ENCODE measurements at regions not wholly inside any gene's neighbourhood (a gene's known extent, or its start where the extent isn't known, plus 50 kb on each side); places are given as distances from the start of the nearest gene placed in this dataset.
"Not testable (repeated sequence)": the region's sequence is repeated elsewhere in the genome, so short reads cannot be mapped to it uniquely, and the experiment has no call there.

DNA sequence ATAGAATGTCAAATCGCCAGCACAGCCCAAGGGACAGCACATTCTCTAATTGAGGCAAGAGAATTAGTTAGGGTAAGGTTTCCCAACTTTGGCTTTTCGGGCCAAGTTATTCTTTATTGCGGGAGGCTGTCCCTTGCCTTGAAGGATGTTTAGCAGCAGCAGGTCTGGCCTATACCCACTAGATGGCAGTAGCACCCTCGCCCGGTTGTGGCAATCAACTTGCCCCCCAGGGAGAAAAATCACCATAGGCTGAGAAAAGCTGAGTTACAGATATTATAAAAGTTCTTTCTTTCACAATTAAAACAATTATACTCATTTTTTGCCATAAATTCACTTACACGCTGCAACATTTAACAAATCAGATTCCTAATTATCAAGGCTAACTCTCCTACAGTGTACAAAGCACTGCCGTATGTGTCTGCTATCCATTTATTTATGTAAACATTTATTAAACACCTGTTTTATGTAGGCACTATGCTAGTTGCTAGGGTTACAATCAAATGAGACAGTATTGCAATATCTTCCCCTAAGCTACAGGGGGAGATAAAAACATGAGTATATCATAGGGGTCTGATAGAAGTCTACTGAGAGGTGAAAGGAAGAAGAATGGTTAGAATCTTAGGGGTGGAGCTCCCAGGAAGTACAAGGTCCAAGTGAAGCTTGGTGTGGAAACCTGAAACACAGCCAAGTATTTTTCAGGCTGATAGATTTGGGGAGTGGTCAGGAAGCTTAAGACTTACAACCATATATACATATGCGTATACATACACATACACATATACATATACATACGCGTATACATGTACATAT, 452.3 kb downstream of the RAB38 start:
- Histone ChIP-seq H3K9me3 (replicated peaks in 1 of 11) (no peaks in the 10 kb centered on the region), H3K27me3 (no peaks in the 10 kb centered on the region), H3K27ac (no peak overlapping the region), H3K36me3 (no peaks in the 10 kb centered on the region), H3K4me3 (no peak overlapping the region), H3K4me1 (peaks cover 0 to 3% (median 0%) of the 10 kb centered on the region in 10 experiments; a peak in 1 of 20 replicates), H3K4me2 (no peak overlapping the region), H3K9ac (no peak overlapping the region), H4K20me1 (no peaks in the 10 kb centered on the region)
- TF ChIP-seq Cebpa-rat (IDR thresholded peaks at IDR 0.05), result no peak

DNA sequence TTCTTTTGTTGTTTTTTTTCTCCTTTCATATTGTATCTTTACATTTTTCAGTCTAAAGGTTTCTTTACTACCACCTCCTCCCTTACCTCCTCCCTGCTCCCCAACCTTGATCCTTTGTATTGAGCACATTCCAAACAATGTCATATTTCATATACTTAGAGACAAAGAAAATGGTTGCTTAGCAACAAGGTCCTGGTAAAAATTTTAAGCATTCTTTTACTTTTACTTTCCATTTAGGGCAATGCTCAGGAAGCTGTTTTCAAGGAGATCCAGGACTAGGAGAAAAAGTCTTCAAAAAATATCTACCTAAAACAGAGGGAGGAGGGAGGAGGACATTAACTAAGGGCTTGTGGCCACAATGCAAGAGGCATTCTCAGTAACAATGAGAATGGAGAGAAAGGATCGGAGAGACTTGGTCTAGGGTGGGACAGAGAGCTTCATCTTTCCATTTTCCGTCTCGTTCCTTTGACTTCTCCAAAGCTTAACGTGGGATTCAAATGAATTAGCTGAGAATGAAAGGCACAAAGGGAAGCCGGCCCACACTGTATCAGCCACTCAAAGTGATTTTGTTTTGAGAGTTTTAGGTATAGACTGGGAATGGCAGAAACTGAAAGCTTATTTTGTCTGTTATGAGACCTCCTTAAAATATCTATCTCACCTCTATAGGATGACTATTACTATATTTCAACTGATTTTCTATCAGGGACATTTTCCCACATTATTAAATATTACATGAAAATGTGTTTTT, 455.7 kb downstream of the RAB38 start:
- H3K9me3 ChIP-seq (replicated peaks in 1 of 11), result no peaks in the 10 kb centered on the region
- no peak overlapping the region for H3K4me3 ChIP-seq
- H4K20me1 ChIP-seq, result no peaks in the 10 kb centered on the region
- H3K4me1 ChIP-seq, result peaks cover 0 to 3% (median 0%) of the 10 kb centered on the region in 10 experiments; a peak in 1 of 20 replicates
- H3K4me2 ChIP-seq, result no peak overlapping the region
- no peaks in the 10 kb centered on the region for H3K36me3 ChIP-seq
- no peaks in the 10 kb centered on the region for H3K27me3 ChIP-seq
- no peak overlapping the region; a peak in 1 of 22 replicates for H3K27ac ChIP-seq
- no peak overlapping the region for H3K9ac ChIP-seq
- TF ChIP-seq Cebpa-rat (IDR thresholded peaks at IDR 0.05), result no peak

DNA sequence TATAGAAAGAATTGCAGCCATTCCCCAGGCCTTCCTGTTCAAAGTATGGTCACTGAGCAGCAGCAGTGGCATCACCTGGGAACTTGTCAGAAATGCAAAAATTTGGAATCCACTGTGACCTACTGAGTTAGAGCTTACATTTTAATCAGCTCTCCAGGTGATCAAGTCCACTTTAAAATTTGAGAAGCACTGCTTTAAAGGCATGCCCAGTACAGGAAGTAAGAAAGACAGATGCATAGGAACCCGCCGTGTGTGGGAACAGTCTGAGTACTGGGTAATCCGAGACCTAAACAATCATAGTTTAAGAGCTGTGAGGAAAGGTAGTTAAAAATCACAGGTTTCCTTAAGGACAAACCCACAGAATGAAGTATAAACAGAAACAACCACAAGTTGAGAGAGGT, 462.4 kb downstream of the RAB38 start:
- TF ChIP-seq Cebpa-rat (IDR thresholded peaks at IDR 0.05), result no peak
- no peak overlapping the region for H3K4me3 ChIP-seq
- H4K20me1 ChIP-seq, result no peaks in the 10 kb centered on the region
- H3K9me3 ChIP-seq (replicated peaks in 1 of 11), result no peaks in the 10 kb centered on the region
- H3K9ac ChIP-seq, result no peak overlapping the region
- no peak overlapping the region for H3K27ac ChIP-seq
- no peak overlapping the region for H3K4me2 ChIP-seq
- no peaks in the 10 kb centered on the region for H3K36me3 ChIP-seq
- no peaks in the 10 kb centered on the region for H3K4me1 ChIP-seq
- H3K27me3 ChIP-seq, result no peaks in the 10 kb centered on the region

DNA sequence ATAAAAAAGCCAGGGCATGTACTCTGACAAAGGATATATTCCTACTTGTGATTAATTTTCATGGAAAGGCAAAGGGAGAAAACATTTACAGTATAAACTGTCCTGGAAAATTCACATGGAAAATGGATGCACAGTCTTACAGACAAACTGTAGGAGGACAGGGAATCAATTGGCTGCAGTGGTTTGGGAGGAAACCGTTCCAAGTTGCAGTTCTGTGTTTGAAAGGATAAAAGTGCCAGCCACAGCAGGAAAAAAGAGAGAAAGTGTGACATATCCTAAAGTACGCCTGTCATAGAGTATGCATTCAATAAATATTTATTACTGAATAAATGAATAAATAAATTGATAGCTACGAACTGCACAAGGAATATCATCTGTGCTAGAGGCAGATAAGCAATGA, 462.9 kb downstream of the RAB38 start:
- Histone ChIP-seq H3K27me3 (no peaks in the 10 kb centered on the region), H3K27ac (no peak overlapping the region), H3K4me2 (no peak overlapping the region), H3K36me3 (no peaks in the 10 kb centered on the region), H3K9ac (no peak overlapping the region), H3K9me3 (replicated peaks in 1 of 11) (no peaks in the 10 kb centered on the region), H3K4me1 (no peaks in the 10 kb centered on the region), H3K4me3 (no peak overlapping the region), H4K20me1 (no peaks in the 10 kb centered on the region)
- no peak for TF ChIP-seq Cebpa-rat (IDR thresholded peaks at IDR 0.05)

DNA sequence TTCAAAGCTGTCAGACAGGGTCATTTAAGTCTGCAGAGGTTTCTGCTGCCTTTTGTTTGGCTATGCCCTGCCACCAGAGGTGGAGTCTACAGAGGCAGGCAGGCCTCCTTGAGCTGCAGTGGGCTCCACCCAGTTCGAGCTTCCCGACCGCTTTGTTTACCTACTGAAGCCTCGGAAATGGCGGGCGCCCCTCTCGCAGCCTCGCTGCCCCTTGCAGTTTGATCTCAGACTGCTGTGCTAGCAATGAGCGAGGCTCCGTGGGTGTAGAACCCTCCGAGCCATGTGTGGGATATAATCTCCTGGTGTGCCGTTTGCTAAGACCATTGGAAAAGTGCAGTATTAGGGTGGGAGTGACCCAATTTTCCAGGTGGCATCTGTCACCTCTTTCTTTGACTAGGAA, 471.7 kb downstream of the RAB38 start:
- not testable (repeated sequence) for H3K27ac ChIP-seq; H3K9ac ChIP-seq; H4K20me1 ChIP-seq; H3K4me2 ChIP-seq; H3K9me3 ChIP-seq (replicated peaks in 1 of 11); H3K36me3 ChIP-seq; H3K4me3 ChIP-seq; H3K27me3 ChIP-seq; H3K4me1 ChIP-seq

DNA sequence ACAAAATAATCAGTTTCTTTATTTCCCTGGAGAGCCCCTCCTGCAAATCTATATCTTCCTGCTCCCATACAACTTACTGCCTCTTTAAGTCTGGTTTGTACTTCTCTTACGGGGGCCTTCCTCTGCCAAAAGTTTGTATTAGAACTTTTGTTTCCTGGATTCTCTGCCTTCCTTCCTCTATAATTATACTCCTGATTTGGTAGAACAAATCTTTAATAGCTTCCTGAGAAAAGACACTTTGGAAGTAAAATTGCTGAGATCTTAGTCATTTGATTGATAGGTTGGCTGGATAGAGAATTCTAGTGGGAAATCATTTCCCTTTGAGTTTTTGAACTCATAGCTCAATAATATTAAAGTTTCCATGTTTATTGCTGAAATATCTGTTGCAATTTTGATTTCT, 499.2 kb downstream of the RAB38 start:
- H3K9me3 ChIP-seq (replicated peaks in 1 of 11), result no peaks in the 10 kb centered on the region
- TF ChIP-seq Cebpa-rat (IDR thresholded peaks at IDR 0.05), result no peak
- H3K4me2 ChIP-seq, result no peak overlapping the region
- H3K4me3 ChIP-seq, result no peak overlapping the region
- H3K9ac ChIP-seq, result no peak overlapping the region
- no peaks in the 10 kb centered on the region for H3K4me1 ChIP-seq
- no peak overlapping the region for H3K27ac ChIP-seq
- no peaks in the 10 kb centered on the region for H4K20me1 ChIP-seq
- H3K36me3 ChIP-seq, result no peaks in the 10 kb centered on the region
- H3K27me3 ChIP-seq, result no peaks in the 10 kb centered on the region

DNA sequence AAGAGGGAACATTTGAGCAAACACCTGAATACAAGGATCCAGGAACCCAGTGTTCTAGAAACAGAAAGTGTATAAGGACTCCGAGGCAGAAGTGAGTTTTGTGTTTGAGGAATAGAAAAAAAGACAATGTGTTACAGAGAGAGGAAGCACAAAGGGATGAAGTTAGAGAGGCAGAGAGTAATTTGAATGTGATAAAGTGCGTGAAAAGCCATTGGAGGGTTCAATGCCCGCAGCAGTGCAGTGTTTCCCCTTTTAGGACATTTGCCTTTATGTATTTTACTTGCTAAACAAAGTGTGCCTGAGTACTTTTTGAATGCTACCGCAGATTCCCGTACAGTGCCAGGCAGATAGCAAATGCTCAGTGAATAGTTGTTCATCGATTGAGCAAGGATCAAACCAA, 508.5 kb downstream of the RAB38 start:
- H3K27me3 ChIP-seq, result no peaks in the 10 kb centered on the region
- no peaks in the 10 kb centered on the region for H3K36me3 ChIP-seq
- no peak for TF ChIP-seq Cebpa-rat (IDR thresholded peaks at IDR 0.05)
- no peak overlapping the region for H3K4me2 ChIP-seq
- H4K20me1 ChIP-seq, result no peaks in the 10 kb centered on the region
- no peaks in the 10 kb centered on the region for H3K4me1 ChIP-seq
- H3K27ac ChIP-seq, result no peak overlapping the region
- H3K9ac ChIP-seq, result no peak overlapping the region
- H3K4me3 ChIP-seq, result no peak overlapping the region
- H3K9me3 ChIP-seq (replicated peaks in 1 of 11), result no peaks in the 10 kb centered on the region

DNA sequence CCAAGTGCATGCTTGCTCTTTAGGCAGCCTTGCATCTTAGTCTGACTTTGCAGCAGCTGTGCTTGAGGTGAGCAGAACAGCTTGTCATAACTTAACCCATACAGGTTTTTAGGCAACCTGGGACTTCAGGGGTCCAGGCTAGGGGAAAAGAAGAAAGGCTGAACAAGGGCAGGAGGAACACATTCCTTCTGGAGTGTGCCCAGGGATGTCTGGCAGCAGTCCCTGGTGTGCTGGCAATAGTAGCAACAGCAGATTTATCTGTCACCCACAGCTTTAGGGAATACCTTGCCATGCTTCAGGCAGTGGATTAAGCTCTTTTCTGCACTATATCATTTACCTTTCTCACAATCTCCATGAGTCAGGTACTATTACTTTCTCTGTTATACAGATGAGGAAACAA, 513.0 kb downstream of the RAB38 start:
- TF ChIP-seq Cebpa-rat (IDR thresholded peaks at IDR 0.05), result no peak
- Histone ChIP-seq H3K27me3 (no peaks in the 10 kb centered on the region), H3K9ac (no peak overlapping the region), H3K4me2 (no peak overlapping the region), H4K20me1 (no peaks in the 10 kb centered on the region), H3K4me3 (no peak overlapping the region), H3K27ac (no peak overlapping the region), H3K4me1 (no peaks in the 10 kb centered on the region), H3K36me3 (no peaks in the 10 kb centered on the region), H3K9me3 (replicated peaks in 1 of 11) (no peaks in the 10 kb centered on the region)

DNA sequence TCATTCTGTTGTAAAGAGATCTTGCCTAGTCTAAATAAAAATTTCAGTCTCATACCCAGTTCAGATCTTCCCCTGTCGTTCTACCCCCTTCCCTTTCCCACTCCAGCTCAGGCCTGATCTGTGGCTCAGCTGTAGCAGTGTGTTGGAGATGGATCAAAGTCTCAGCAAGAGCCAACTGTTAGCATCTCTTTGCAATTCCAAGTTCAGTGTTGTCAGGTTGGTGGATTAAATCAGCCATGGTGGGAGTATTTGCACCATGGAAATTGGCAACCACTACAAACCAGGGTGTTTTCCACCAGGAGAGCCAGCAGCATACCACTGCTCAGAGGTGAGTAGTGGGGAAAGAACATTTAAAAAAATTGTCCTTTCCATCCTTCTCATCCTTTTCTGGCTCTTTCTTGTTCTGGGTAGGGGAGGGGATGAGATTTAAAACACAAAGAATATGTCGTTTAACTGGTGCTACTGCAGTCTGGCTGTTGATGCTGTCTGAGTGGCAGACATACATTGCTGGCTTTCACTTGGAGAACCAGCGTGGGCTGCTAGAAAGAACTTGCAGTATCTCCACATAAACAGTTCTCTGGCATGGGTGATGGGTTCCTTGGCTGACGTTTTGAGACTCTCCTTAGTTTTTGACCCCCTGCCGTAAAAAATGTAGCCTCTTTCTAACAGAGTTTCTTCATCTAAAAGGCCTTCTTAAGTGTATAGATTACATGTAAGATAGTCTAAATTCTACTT, 514.1 kb downstream of the RAB38 start:
- Histone ChIP-seq H3K4me3 (no peak overlapping the region), H3K9ac (no peak overlapping the region), H4K20me1 (no peaks in the 10 kb centered on the region), H3K4me1 (no peaks in the 10 kb centered on the region), H3K9me3 (replicated peaks in 1 of 11) (no peaks in the 10 kb centered on the region), H3K27me3 (no peaks in the 10 kb centered on the region), H3K36me3 (no peaks in the 10 kb centered on the region), H3K27ac (no peak overlapping the region), H3K4me2 (no peak overlapping the region)
- TF ChIP-seq Cebpa-rat (IDR thresholded peaks at IDR 0.05), result no peak
